BLaER1 treated with 17β-estradiol and CSF1 and Interleukin-3, amounts not matched to agents 10 nM and 100 nM (cell line): ENCODE measurements at regions not wholly inside any gene's neighbourhood (a gene's known extent, or its start where the extent isn't known, plus 50 kb on each side); places are given as distances from the start of the nearest gene placed in this dataset.
A peak's percentile ranks its signal among the peaks of the same experiment; 100 is the strongest.

Experiments used
- H3K27ac ChIP-seq, 11 experiments: shearing (Covaris generic); formaldehyde crosslinking; 2 replicates each; pipeline ENCODE4 v1.8.1; 2022
- H3K27me3 ChIP-seq, 11 experiments: shearing (Covaris generic); formaldehyde crosslinking; 2 replicates each; pipeline ENCODE4 v1.8.1; 2022
- H3K36me3 ChIP-seq, 11 experiments: shearing (Covaris generic); formaldehyde crosslinking; 2 replicates each; pipeline ENCODE4 v1.8.1; 2022
- H3K4me1 ChIP-seq, 10 experiments: shearing (Covaris generic); formaldehyde crosslinking; 2 replicates each; pipeline ENCODE4 v1.8.1; 2022
- H3K4me2 ChIP-seq, 11 experiments: shearing (Covaris generic); formaldehyde crosslinking; 2 replicates each; pipeline ENCODE4 v1.8.1; 2022
- H3K4me3 ChIP-seq, 10 experiments: shearing (Covaris generic); formaldehyde crosslinking; 2 replicates each; pipeline ENCODE4 v1.8.1; 2022
- H3K9ac ChIP-seq, 11 experiments: shearing (Covaris generic); formaldehyde crosslinking; 2 replicates each; pipeline ENCODE4 v1.8.1; 2022
- H3K9me3 ChIP-seq, 11 experiments: shearing (Covaris generic); formaldehyde crosslinking; replicated peaks in 1 of 11; 2 replicates each; pipeline ENCODE4 v1.8.1; 2022
- H4K20me1 ChIP-seq, 11 experiments: shearing (Covaris generic); formaldehyde crosslinking; 2 replicates each; pipeline ENCODE4 v1.8.1; 2022
- Cebpa-rat ChIP-seq, 11 experiments: shearing (Covaris generic); IDR thresholded peaks; 2 replicates each; pipeline ENCODE4 v1.8.1; 2022

- no peaks in the 10 kb centered on the region for H3K36me3 ChIP-seq
- H3K4me2 ChIP-seq = peak overlapping the region in 9 of 11 experiments; percentile 3 to 88 (median 67); a peak in 12 of 22 replicates
- H4K20me1 ChIP-seq = no peaks in the 10 kb centered on the region
- H3K9ac ChIP-seq = no peak overlapping the region
- H3K9me3 ChIP-seq = peaks cover 0 to 5% (median 0%) of the 10 kb centered on the region in 11 experiments; a peak in 2 of 22 replicates
- no peak overlapping the region for H3K4me3 ChIP-seq
- no peak for TF ChIP-seq Cebpa-rat (IDR thresholded peaks at IDR 0.05)
- H3K27me3 ChIP-seq = no peaks in the 10 kb centered on the region
- no peak overlapping the region for H3K27ac ChIP-seq
- peaks cover 18 to 41% (median 27%) of the 10 kb centered on the region in 10 experiments for H3K4me1 ChIP-seq
These were observed 307.8 kb downstream of the NR2F1-AS1 start for GRCh38 chr5:93273176-93273575.

- peak overlapping the region; percentile 47 to 88 (median 62) for H3K4me2 ChIP-seq
- H3K9ac ChIP-seq = 0 out of 22 replicates have a peak overlapping the region, but pooled peaks of 1 of the 11 experiments have one; percentile 27
- H3K36me3 ChIP-seq = no peaks in the 10 kb centered on the region
- peaks cover 18 to 31% (median 24%) of the 10 kb centered on the region in 10 experiments for H3K4me1 ChIP-seq
- H3K27me3 ChIP-seq = no peaks in the 10 kb centered on the region
- peak overlapping the region in 7 of 10 experiments; percentile 5 to 45 (median 23); a peak in 8 of 20 replicates for H3K4me3 ChIP-seq
- H3K9me3 ChIP-seq = peaks cover 0 to 16% (median 3%) of the 10 kb centered on the region in 11 experiments; a peak in 7 of 22 replicates
- no peak for TF ChIP-seq Cebpa-rat (IDR thresholded peaks at IDR 0.05)
- H4K20me1 ChIP-seq = no peaks in the 10 kb centered on the region
- peak overlapping the region in 5 of 11 experiments; percentile 12 to 36 (median 27); a peak in 5 of 22 replicates for H3K27ac ChIP-seq
These were observed 308.9 kb downstream of the NR2F1-AS1 start for GRCh38 chr5:93272108-93272507.

- Histone ChIP-seq H3K27me3 (no peaks in the 10 kb centered on the region), H3K36me3 (no peaks in the 10 kb centered on the region), H3K27ac (no peak overlapping the region), H3K4me2 (no peak overlapping the region), H3K9ac (no peak overlapping the region), H4K20me1 (no peaks in the 10 kb centered on the region), H3K4me1 (peaks cover 15 to 22% (median 17%) of the 10 kb centered on the region in 10 experiments), H3K9me3 (peaks cover 0 to 13% (median 4%) of the 10 kb centered on the region in 11 experiments; a peak in 7 of 22 replicates), H3K4me3 (no peak overlapping the region)
- TF ChIP-seq Cebpa-rat (IDR thresholded peaks at IDR 0.05) = no peak
These were observed 313.3 kb downstream of the NR2F1-AS1 start for GRCh38 chr5:93267736-93268135.

GRCh38 chr5:93267276-93267675, 313.7 kb downstream of the NR2F1-AS1 start:
- no peak overlapping the region for H3K4me2 ChIP-seq
- no peaks in the 10 kb centered on the region for H3K27me3 ChIP-seq
- no peaks in the 10 kb centered on the region for H3K36me3 ChIP-seq
- no peak overlapping the region for H3K4me3 ChIP-seq
- no peak overlapping the region for H3K9ac ChIP-seq
- H3K9me3 ChIP-seq = peaks cover 0 to 11% (median 4%) of the 10 kb centered on the region in 11 experiments; a peak in 7 of 22 replicates
- H3K4me1 ChIP-seq = peaks cover 10 to 17% (median 13%) of the 10 kb centered on the region in 10 experiments
- no peak for TF ChIP-seq Cebpa-rat (IDR thresholded peaks at IDR 0.05)
- no peak overlapping the region for H3K27ac ChIP-seq
- no peaks in the 10 kb centered on the region for H4K20me1 ChIP-seq

GRCh38 chr5:93257616-93258015, 323.4 kb downstream of the NR2F1-AS1 start:
- no peaks in the 10 kb centered on the region for H3K27me3 ChIP-seq
- no peaks in the 10 kb centered on the region for H3K4me1 ChIP-seq
- no peak overlapping the region for H3K4me3 ChIP-seq
- no peak overlapping the region for H3K4me2 ChIP-seq
- H3K27ac ChIP-seq = no peak overlapping the region
- no peaks in the 10 kb centered on the region for H4K20me1 ChIP-seq
- no peak for TF ChIP-seq Cebpa-rat (IDR thresholded peaks at IDR 0.05)
- no peaks in the 10 kb centered on the region for H3K9me3 ChIP-seq
- no peaks in the 10 kb centered on the region for H3K36me3 ChIP-seq
- H3K9ac ChIP-seq = no peak overlapping the region

GRCh38 chr5:93255796-93256195, 325.2 kb downstream of the NR2F1-AS1 start:
- no peak overlapping the region for H3K4me3 ChIP-seq

GRCh38 chr5:93252165-93252564, 328.9 kb downstream of the NR2F1-AS1 start:
- no peaks in the 10 kb centered on the region for H3K27me3 ChIP-seq
- no peaks in the 10 kb centered on the region for H4K20me1 ChIP-seq
- no peak overlapping the region for H3K27ac ChIP-seq
- no peaks in the 10 kb centered on the region for H3K4me1 ChIP-seq
- no peak overlapping the region for H3K9ac ChIP-seq
- H3K4me3 ChIP-seq = no peak overlapping the region
- TF ChIP-seq Cebpa-rat (IDR thresholded peaks at IDR 0.05) = no peak
- H3K4me2 ChIP-seq = no peak overlapping the region
- no peaks in the 10 kb centered on the region for H3K36me3 ChIP-seq
- no peaks in the 10 kb centered on the region for H3K9me3 ChIP-seq

More at GRCh38 chr5:93255796-93256195, 325.2 kb downstream of the NR2F1-AS1 start:
- H3K4me1 ChIP-seq = no peaks in the 10 kb centered on the region
- no peak overlapping the region for H3K9ac ChIP-seq
- no peaks in the 10 kb centered on the region for H3K36me3 ChIP-seq
- H3K4me2 ChIP-seq = no peak overlapping the region
- H3K27ac ChIP-seq = no peak overlapping the region
- no peak for TF ChIP-seq Cebpa-rat (IDR thresholded peaks at IDR 0.05)
- H3K27me3 ChIP-seq = no peaks in the 10 kb centered on the region
- H3K9me3 ChIP-seq = no peaks in the 10 kb centered on the region
- H4K20me1 ChIP-seq = no peaks in the 10 kb centered on the region

- Histone ChIP-seq H3K4me1 (no peaks in the 10 kb centered on the region), H3K4me2 (no peak overlapping the region), H3K36me3 (no peaks in the 10 kb centered on the region), H3K27me3 (no peaks in the 10 kb centered on the region), H3K4me3 (no peak overlapping the region), H4K20me1 (no peaks in the 10 kb centered on the region), H3K27ac (no peak overlapping the region), H3K9me3 (no peaks in the 10 kb centered on the region), H3K9ac (no peak overlapping the region)
- no peak for TF ChIP-seq Cebpa-rat (IDR thresholded peaks at IDR 0.05)
These were observed 329.7 kb downstream of the NR2F1-AS1 start for GRCh38 chr5:93251347-93251746.

GRCh38 chr5:93250424-93250823, 330.6 kb downstream of the NR2F1-AS1 start:
- no peak overlapping the region for H3K4me3 ChIP-seq
- H3K4me2 ChIP-seq = no peak overlapping the region
- no peaks in the 10 kb centered on the region for H4K20me1 ChIP-seq
- no peaks in the 10 kb centered on the region for H3K9me3 ChIP-seq
- H3K9ac ChIP-seq = no peak overlapping the region
- TF ChIP-seq Cebpa-rat (IDR thresholded peaks at IDR 0.05) = no peak
- H3K27ac ChIP-seq = no peak overlapping the region
- no peaks in the 10 kb centered on the region for H3K36me3 ChIP-seq
- H3K27me3 ChIP-seq = no peaks in the 10 kb centered on the region
- H3K4me1 ChIP-seq = no peaks in the 10 kb centered on the region

GRCh38 chr5:93249651-93250289, 331.2 kb downstream of the NR2F1-AS1 start:
- H3K4me2 ChIP-seq = no peak overlapping the region
- no peaks in the 10 kb centered on the region for H4K20me1 ChIP-seq
- no peak overlapping the region for H3K4me3 ChIP-seq
- TF ChIP-seq Cebpa-rat (IDR thresholded peaks at IDR 0.05) = no peak
- H3K36me3 ChIP-seq = no peaks in the 10 kb centered on the region
- no peak overlapping the region for H3K27ac ChIP-seq
- no peaks in the 10 kb centered on the region for H3K4me1 ChIP-seq
- no peaks in the 10 kb centered on the region for H3K27me3 ChIP-seq
- H3K9me3 ChIP-seq = no peaks in the 10 kb centered on the region
- no peak overlapping the region for H3K9ac ChIP-seq
